ENCODE measurements at regions not wholly inside any gene's neighbourhood (a gene's known extent, or its start where the extent isn't known, plus 50 kb on each side); places are given as distances from the start of the nearest gene placed in this dataset.

DNA sequence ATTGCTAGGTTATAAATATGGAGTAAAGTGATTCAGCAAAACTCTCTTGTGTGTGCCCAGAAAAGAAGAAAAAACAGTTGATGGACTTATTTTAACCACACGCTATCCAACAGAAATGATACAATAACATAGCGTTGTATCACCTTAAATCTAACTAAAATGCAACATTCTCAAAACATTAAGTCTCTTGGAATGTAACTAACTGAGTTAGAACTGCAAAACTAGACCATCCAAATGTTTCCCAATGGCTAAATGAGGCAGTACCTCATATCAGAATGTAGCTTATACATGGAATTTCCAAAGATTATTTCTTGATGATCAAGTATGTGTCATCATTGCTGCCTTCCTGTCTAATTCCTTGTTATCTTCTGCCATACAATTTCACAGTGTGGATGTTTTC, 187.9 kb downstream of the CNTN3 start:
- Histone ChIP-seq H3K36me3 (ENCODE audit: control insufficient read depth, insufficient read depth, low read length) (no peaks in the 10 kb centered on the region), H3K9me3 (no peaks in the 10 kb centered on the region), H3K4me3 (ENCODE audit: low read depth, low read length) (no peak overlapping the region), H3K27me3 (replicated peaks; ENCODE audit: control insufficient read depth, insufficient read depth, low read length) (no peaks in the 10 kb centered on the region), H3K4me1 (no peaks in the 10 kb centered on the region)
- Mint-ChIP-seq H3K36me3 (ENCODE audit: insufficient read depth, unreplicated experiment) (no peaks in the 10 kb centered on the region), H3K4me1 (ENCODE audit: low read depth, unreplicated experiment) (no peaks in the 10 kb centered on the region), H3K27ac (ENCODE audit: unreplicated experiment) (no peak overlapping the region), H3K4me3 (ENCODE audit: unreplicated experiment) (no peak overlapping the region), H3K27me3 (ENCODE audit: insufficient read depth, unreplicated experiment) (peaks cover 7% of the 10 kb centered on the region), H3K9me3 (ENCODE audit: unreplicated experiment) (no peaks in the 10 kb centered on the region)
- TF ChIP-seq, protein P1, sequence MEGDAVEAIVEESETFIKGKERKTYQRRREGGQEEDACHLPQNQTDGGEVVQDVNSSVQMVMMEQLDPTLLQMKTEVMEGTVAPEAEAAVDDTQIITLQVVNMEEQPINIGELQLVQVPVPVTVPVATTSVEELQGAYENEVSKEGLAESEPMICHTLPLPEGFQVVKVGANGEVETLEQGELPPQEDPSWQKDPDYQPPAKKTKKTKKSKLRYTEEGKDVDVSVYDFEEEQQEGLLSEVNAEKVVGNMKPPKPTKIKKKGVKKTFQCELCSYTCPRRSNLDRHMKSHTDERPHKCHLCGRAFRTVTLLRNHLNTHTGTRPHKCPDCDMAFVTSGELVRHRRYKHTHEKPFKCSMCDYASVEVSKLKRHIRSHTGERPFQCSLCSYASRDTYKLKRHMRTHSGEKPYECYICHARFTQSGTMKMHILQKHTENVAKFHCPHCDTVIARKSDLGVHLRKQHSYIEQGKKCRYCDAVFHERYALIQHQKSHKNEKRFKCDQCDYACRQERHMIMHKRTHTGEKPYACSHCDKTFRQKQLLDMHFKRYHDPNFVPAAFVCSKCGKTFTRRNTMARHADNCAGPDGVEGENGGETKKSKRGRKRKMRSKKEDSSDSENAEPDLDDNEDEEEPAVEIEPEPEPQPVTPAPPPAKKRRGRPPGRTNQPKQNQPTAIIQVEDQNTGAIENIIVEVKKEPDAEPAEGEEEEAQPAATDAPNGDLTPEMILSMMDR (IDR thresholded peaks at IDR 0.05; ENCODE audit: insufficient read depth in 1 of 2, low read depth in 1 of 2, low read length in 1 of 2, severe bottlenecking in 1 of 2, unreplicated experiment in 1 of 2): no peak
- intact Hi-C loops (cut with micrococcal nuclease; ENCODE audit: unreplicated experiment): no loop called here
- POLR2A ChIA-PET: no interaction called here
- DNase-seq: no peak
- no TSS peak for BruUV-seq (replicated peaks)
- CTCF ChIA-PET: no interaction called here

DNA sequence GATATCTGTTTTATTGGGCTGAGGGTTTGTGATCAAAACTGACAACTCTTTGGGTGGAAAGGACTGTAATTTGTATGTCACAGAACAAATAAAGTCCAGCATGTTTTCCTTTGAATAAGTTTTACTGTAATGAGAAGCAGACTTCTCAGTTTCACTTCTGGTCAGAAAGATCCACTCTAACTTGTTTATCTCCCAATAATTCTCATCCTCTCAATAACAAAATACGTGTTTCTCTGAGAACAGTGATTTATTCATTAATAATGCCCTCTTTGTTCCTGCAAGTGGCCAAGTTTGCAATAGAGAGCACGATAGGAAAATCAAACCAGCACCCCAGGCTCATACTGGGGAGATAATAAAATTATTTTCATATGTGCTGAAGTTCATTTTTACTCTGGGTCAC, 190.6 kb downstream of the CNTN3 start:
- BruUV-seq (replicated peaks): no TSS peak
- Histone ChIP-seq H3K36me3 (ENCODE audit: control insufficient read depth, insufficient read depth, low read length) (no peaks in the 10 kb centered on the region), H3K4me1 (no peaks in the 10 kb centered on the region), H3K9me3 (no peaks in the 10 kb centered on the region), H3K27me3 (replicated peaks; ENCODE audit: control insufficient read depth, insufficient read depth, low read length) (no peaks in the 10 kb centered on the region), H3K4me3 (ENCODE audit: low read depth, low read length) (no peak overlapping the region)
- Mint-ChIP-seq H3K27me3 (ENCODE audit: insufficient read depth, unreplicated experiment) (peaks cover 7% of the 10 kb centered on the region), H3K36me3 (ENCODE audit: insufficient read depth, unreplicated experiment) (no peaks in the 10 kb centered on the region), H3K4me3 (ENCODE audit: unreplicated experiment) (no peak overlapping the region), H3K9me3 (ENCODE audit: unreplicated experiment) (no peaks in the 10 kb centered on the region), H3K4me1 (ENCODE audit: low read depth, unreplicated experiment) (no peaks in the 10 kb centered on the region), H3K27ac (ENCODE audit: unreplicated experiment) (no peak overlapping the region)
- intact Hi-C loops (cut with micrococcal nuclease; ENCODE audit: unreplicated experiment): no loop called here
- ChIA-PET CTCF (no interaction called here), POLR2A (no interaction called here)
- no peak for DNase-seq
- TF ChIP-seq, protein P1 (IDR thresholded peaks at IDR 0.05; ENCODE audit: insufficient read depth in 1 of 2, low read depth in 1 of 2, low read length in 1 of 2, severe bottlenecking in 1 of 2, unreplicated experiment in 1 of 2): no peak

DNA sequence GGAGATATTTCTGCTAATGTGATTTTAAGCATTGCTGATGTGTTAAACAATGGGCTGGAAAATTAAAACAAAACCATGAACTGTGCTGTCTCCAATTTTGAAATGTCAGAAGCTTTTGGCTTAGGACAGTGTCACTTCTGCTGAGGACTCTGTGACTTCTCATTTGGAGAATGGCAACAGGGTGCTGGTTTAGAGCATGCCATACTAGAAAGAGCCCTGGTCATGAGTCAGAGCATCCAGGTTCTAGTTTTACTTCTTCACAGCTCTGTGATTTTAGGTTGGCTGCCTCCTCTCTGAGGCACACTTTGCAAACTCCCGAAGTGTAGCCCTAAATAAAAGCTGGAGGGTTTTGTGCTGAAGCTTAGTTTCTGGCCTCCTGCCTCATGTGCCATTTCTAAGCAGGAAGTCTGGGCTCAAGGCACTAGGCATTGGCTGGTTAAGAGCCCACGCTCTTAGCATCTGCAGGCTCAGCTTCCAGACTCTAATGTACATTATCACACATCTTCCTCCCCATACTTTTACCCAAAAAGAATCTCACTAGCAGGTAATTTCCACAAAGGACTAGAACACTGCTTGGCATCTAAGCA, 193.8 kb downstream of the CNTN3 start:
- CTCF ChIA-PET: no interaction called here
- H3K27me3 Mint-ChIP-seq (ENCODE audit: insufficient read depth, unreplicated experiment): peaks cover 7% of the 10 kb centered on the region

More for the DNA sequence above, 193.8 kb downstream of the CNTN3 start:
- no peaks in the 10 kb centered on the region for H3K9me3 ChIP-seq
- Mint-ChIP-seq H3K9me3 (ENCODE audit: unreplicated experiment) (no peaks in the 10 kb centered on the region), H3K4me1 (ENCODE audit: low read depth, unreplicated experiment) (no peaks in the 10 kb centered on the region), H3K27ac (ENCODE audit: unreplicated experiment) (no peak overlapping the region), H3K4me3 (ENCODE audit: unreplicated experiment) (no peak overlapping the region), H3K36me3 (ENCODE audit: insufficient read depth, unreplicated experiment) (no peaks in the 10 kb centered on the region)
- no peaks in the 10 kb centered on the region for H3K36me3 ChIP-seq (ENCODE audit: control insufficient read depth, insufficient read depth, low read length)
- no TSS peak for BruUV-seq (replicated peaks)
- H3K4me1 ChIP-seq: no peaks in the 10 kb centered on the region
- H3K27me3 ChIP-seq (replicated peaks; ENCODE audit: control insufficient read depth, insufficient read depth, low read length): no peaks in the 10 kb centered on the region
- TF ChIP-seq, protein P1 (IDR thresholded peaks at IDR 0.05; ENCODE audit: insufficient read depth in 1 of 2, low read depth in 1 of 2, low read length in 1 of 2, severe bottlenecking in 1 of 2, unreplicated experiment in 1 of 2): no peak
- DNase-seq: no peak
- no peak overlapping the region for H3K4me3 ChIP-seq (ENCODE audit: low read depth, low read length)
- POLR2A ChIA-PET: no interaction called here
- intact Hi-C loops (cut with micrococcal nuclease; ENCODE audit: unreplicated experiment): no loop called here

Data from Caco-2 (cell line).